Lung (tissue), 11 donors: ENCODE measurements at regions not wholly inside any gene's neighbourhood (a gene's known extent, or its start where the extent isn't known, plus 50 kb on each side); places are given as distances from the start of the nearest gene placed in this dataset.
"Not testable (repeated sequence)": the region's sequence is repeated elsewhere in the genome, so short reads cannot be mapped to it uniquely, and the experiment has no call there.

ENCODE experiments used
- ATAC-seq: fragments of 200-7000 bp; cut with Tn5 transposase; one replicate; pipeline ENCODE4 v1.9.1; 2020; ENCODE audit warnings: moderate number of reproducible peaks; ENCODE audit not compliant: insufficient read depth, low FRiP score
- DNase-seq, 3 donors: peaks; one replicate each; pipeline ENCODE4 v3.0.0-alpha.2; 2013 to 2017
- H3K27ac ChIP-seq, 2 donors: one replicate each; pipeline ENCODE4 v1.5.1; 2013; ENCODE audit warnings: mild to moderate bottlenecking in 2 of 2, moderate library complexity in 2 of 2, control low read depth in 1 of 2, inconsistent platforms in 1 of 2, low read depth in 1 of 2, low read length in 1 of 2
- H3K27me3 ChIP-seq, 3 donors: one replicate each; pipeline ENCODE4 v1.5.1; 2013; ENCODE audit warnings: low read length in 2 of 3; ENCODE audit not compliant: control insufficient read depth in 3 of 3, insufficient read depth in 3 of 3
- H3K36me3 ChIP-seq, 4 donors: one replicate each; pipeline ENCODE4 v1.5.1; 2013; ENCODE audit warnings: low read length in 4 of 4, mild to moderate bottlenecking in 1 of 4, moderate library complexity in 1 of 4; ENCODE audit not compliant: control insufficient read depth in 4 of 4, insufficient read depth in 4 of 4
- H3K4me1 ChIP-seq, 5 donors: one replicate each; pipeline ENCODE4 v1.5.1; 2013; ENCODE audit warnings: low read length in 5 of 5, mild to moderate bottlenecking in 2 of 5, moderate library complexity in 1 of 5; ENCODE audit not compliant: control insufficient read depth in 5 of 5, insufficient read depth in 5 of 5
- H3K4me3 ChIP-seq: one replicate; pipeline ENCODE4 v1.5.1; 2013; ENCODE audit warnings: mild to moderate bottlenecking, control low read depth, moderate library complexity
- H3K9ac ChIP-seq, 2 donors: one replicate each; pipeline ENCODE4 v1.5.1; 2013; ENCODE audit warnings: low read length in 2 of 2, control low read depth in 1 of 2; ENCODE audit not compliant: insufficient read depth in 1 of 2
- H3K9me3 ChIP-seq, 4 donors: one replicate each; pipeline ENCODE4 v1.5.1; 2013; ENCODE audit warnings: low read length in 3 of 4, mild to moderate bottlenecking in 1 of 4, moderate library complexity in 1 of 4; ENCODE audit not compliant: control insufficient read depth in 4 of 4, insufficient read depth in 3 of 4
- WGBS, 2 donors: extraction: QIAGEN DNeasy Blood & Tissue Kit; methylation state at CpG; one replicate each; pipeline ENCODE4 v1.1.7; 2013; 5-methylcytosine and 5-hydroxymethylcytosine counted together
- TF ChIP-seq, protein P1 (sequence below): IDR thresholded peaks from 2 replicates; pipeline ENCODE4 v1.5.1; 2012; ENCODE audit warnings: mild to moderate bottlenecking; ENCODE audit errors: control extremely low read depth, extremely low read depth
- donor health status: control.
- donor health status: control.
- donor health status: Bipolar disorder and iron deficiency.
- donor health status: healthy.
- donor health status: DM: yes; HTN: yes; CAD: no.

DNA sequence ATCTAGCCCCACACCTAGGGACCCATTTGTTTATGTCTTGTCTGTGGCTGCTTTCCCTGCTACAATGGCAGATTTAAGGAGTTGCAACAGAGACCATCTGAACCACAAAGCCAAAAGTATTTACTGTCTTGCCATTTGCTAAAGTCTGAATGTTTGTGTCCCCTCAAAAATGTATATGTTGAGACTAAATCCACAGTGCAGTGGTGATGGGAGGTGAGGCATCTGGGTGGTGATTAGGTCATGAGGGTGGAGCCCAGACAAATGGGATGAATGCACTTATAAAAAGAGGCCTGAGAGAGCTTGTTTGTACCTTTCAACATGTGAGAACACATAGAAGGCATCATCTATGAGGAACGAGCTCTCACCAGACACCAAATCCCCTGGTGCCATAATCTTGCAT lies 137.3 kb downstream of the TMEM144 start:
- Histone ChIP-seq H3K9me3 (no peaks in the 10 kb centered on the region), H3K4me3 (no peak overlapping the region), H3K27me3 (no peaks in the 10 kb centered on the region), H3K9ac (no peak overlapping the region), H3K27ac (no peak overlapping the region), H3K4me1 (no peaks in the 10 kb centered on the region), H3K36me3 (no peaks in the 10 kb centered on the region)
- WGBS, 2 donors: 81 to 87% methylated on average over 1 of the region's 1 CpG
- TF ChIP-seq, protein P1, sequence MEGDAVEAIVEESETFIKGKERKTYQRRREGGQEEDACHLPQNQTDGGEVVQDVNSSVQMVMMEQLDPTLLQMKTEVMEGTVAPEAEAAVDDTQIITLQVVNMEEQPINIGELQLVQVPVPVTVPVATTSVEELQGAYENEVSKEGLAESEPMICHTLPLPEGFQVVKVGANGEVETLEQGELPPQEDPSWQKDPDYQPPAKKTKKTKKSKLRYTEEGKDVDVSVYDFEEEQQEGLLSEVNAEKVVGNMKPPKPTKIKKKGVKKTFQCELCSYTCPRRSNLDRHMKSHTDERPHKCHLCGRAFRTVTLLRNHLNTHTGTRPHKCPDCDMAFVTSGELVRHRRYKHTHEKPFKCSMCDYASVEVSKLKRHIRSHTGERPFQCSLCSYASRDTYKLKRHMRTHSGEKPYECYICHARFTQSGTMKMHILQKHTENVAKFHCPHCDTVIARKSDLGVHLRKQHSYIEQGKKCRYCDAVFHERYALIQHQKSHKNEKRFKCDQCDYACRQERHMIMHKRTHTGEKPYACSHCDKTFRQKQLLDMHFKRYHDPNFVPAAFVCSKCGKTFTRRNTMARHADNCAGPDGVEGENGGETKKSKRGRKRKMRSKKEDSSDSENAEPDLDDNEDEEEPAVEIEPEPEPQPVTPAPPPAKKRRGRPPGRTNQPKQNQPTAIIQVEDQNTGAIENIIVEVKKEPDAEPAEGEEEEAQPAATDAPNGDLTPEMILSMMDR: no peak
- no peak for ATAC-seq
- DNase-seq: no peak

DNA sequence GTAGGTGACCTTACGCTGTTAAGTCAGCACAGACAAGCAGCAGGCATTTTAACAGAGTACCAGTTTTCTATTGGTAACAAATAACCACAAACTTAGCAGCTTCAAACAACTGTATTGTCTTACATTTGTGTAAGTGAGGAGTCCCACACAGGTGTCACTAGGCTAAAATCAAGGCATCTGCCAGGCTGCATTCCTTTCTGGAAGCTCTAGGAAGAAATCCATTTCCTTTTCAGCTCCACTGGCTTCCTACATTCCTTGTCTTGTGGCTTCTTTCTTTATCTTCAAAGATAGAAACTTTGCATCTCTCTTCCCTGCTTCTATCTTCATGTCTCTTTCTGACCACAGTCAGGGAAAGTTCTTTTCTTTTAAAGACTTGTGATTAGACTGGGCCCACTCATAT lies 139.9 kb downstream of the TMEM144 start:
- no peaks in the 10 kb centered on the region for H3K27me3 ChIP-seq
- no peak overlapping the region for H3K27ac ChIP-seq
- DNase-seq: no peak
- H3K9ac ChIP-seq: no peak overlapping the region
- ATAC-seq: no peak
- H3K9me3 ChIP-seq: no peaks in the 10 kb centered on the region
- H3K4me3 ChIP-seq: no peak overlapping the region
- WGBS, 2 donors: 91 to 95% methylated on average over 1 of the region's 1 CpG
- TF ChIP-seq, protein P1: no peak
- H3K4me1 ChIP-seq: no peaks in the 10 kb centered on the region
- no peaks in the 10 kb centered on the region for H3K36me3 ChIP-seq

DNA sequence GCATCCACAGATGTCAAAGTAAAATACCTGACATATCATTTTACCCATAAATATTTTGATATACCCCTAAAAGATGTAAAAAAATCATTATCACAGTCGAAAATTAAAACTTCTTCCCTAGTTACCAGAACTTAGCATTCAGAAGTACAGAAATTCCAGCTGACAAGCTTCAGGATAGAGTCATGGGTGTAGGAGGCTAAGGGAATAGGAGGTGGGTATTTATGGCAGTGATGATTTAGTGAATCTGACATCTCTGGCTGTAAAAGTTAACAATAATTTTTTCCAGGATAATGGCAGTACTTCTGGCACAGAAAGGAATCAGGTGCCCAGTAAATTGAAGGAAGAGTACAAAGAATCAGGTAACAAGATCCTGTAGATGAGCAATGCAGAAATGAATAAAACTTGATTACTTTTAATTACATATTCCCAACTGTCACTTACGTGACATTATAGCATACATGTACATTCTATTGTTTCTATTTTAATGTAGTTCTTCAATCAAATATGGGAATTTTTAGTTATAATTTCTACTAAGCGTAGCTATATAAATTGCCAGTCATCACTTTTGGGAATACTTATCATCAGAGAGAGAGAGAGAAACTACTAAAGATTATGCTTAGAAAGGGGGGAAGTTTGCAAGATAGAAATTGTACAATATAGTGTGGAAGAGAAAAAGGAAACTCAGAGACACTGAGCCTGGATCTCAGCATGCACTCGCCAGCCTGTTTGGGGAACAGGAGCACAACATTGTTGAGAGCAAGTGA lies 143.4 kb downstream of the TMEM144 start:
- no peak overlapping the region for H3K27ac ChIP-seq
- 83 to 87% methylated on average over 4 of the region's 4 CpGs for WGBS, 2 donors
- DNase-seq (no peak), ATAC-seq (no peak)
- no peaks in the 10 kb centered on the region for H3K9me3 ChIP-seq
- TF ChIP-seq, protein P1: no peak
- no peaks in the 10 kb centered on the region for H3K4me1 ChIP-seq
- no peak overlapping the region for H3K9ac ChIP-seq
- H3K4me3 ChIP-seq: no peak overlapping the region
- H3K27me3 ChIP-seq: no peaks in the 10 kb centered on the region
- no peaks in the 10 kb centered on the region for H3K36me3 ChIP-seq

DNA sequence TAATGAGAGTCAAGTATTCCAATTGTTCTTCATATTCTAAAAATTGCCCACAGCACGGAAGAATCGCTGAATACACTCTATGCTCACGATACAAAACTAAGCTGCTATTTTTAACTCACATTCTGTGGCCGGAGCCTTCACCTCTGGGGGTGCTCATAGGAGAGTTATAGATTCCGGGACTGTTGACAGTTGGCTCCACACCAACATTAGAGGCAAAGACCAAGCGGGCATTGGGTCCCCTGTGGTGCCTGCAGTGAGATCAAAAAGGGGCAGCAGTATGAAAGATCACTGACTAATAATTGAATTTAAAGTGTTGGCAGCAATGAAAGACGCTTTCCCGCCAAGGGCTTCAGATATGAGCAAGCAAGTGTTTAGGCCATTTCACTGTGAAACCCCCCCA lies 146.0 kb downstream of the TMEM144 start:
- 64 to 86% methylated on average over 8 of the region's 8 CpGs for WGBS, 2 donors
- Histone ChIP-seq H3K27me3 (no peaks in the 10 kb centered on the region), H3K4me3 (no peak overlapping the region), H3K36me3 (no peaks in the 10 kb centered on the region), H3K4me1 (no peaks in the 10 kb centered on the region), H3K9ac (no peak overlapping the region), H3K9me3 (no peaks in the 10 kb centered on the region), H3K27ac (no peak overlapping the region)
- ATAC-seq (no peak), DNase-seq (no peak)
- TF ChIP-seq, protein P1: no peak

DNA sequence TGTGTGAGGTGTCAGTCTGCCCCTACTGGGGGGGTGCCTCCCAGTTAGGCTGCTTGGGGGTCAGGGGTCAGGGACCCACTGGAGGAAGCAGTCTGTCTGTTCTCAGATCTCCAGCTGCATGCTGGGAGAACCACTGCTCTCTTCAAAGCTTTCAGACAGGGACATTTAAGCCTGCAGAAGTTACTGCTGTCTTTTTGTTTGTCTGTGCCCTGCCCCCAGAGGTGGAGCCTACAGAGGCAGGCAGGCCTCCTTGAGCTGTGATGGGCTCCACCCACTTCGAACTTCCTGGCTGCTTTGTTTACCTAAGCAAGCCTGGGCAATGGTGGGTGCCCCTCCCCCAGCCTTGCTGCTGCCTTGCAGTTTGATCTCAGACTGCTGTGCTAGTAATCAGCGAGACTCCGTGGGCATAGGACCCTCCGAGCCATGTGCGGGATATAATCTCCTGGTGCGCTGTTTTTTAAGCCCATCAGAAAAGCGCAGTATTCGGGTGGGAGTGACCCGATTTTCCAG lies 153.7 kb upstream of the RXFP1 start:
- H3K27ac ChIP-seq, H3K4me1 ChIP-seq, H3K9ac ChIP-seq, ATAC-seq, H3K9me3 ChIP-seq, H3K27me3 ChIP-seq, H3K4me3 ChIP-seq, H3K36me3 ChIP-seq, DNase-seq: not testable (repeated sequence)
- WGBS, 2 donors: 90 to 93% methylated on average over 9 of the region's 9 CpGs
